HG03095 (cell line): ENCODE measurements at regions not wholly inside any gene's neighbourhood (a gene's known extent, or its start where the extent isn't known, plus 50 kb on each side); places are given as distances from the start of the nearest gene placed in this dataset.
A peak's percentile ranks its signal among the peaks of the same experiment; 100 is the strongest.
"Not testable (repeated sequence)": the region's sequence is repeated elsewhere in the genome, so short reads cannot be mapped to it uniquely, and the experiment has no call there.

Source experiments
- ATAC-seq: cut with Tn5 transposase; IDR thresholded peaks from one replicate; pipeline ENCODE4 v1.9.1; 2021; ENCODE audit warnings: moderate library complexity; ENCODE audit not compliant: unreplicated experiment

- no peak for ATAC-seq
These were observed 57.0 kb upstream of the MSN start for GRCh38 chrX:65610481-65610880.

GRCh38 chrX:65610040-65610439 is 57.4 kb upstream of the MSN start:
- ATAC-seq: no peak

- ATAC-seq: no peak
These were observed 58.2 kb upstream of the MSN start for GRCh38 chrX:65609237-65609636.

GRCh38 chrX:65608026-65608425 is 59.4 kb upstream of the MSN start:
- ATAC-seq: no peak

- ATAC-seq: no peak
These were observed 60.2 kb upstream of the MSN start for GRCh38 chrX:65607070-65607742.

GRCh38 chrX:65602221-65602560 is 65.3 kb upstream of the MSN start:
- ATAC-seq: no peak

GRCh38 chrX:65601530-65602220 is 65.8 kb upstream of the MSN start:
- ATAC-seq: no peak

GRCh38 chrX:65601126-65601525 is 66.3 kb upstream of the MSN start:
- no peak for ATAC-seq

GRCh38 chrX:65600106-65600505 is 65.5 kb upstream of the LAS1L start:
- ATAC-seq: no peak

- ATAC-seq: no peak
These were observed 64.1 kb upstream of the LAS1L start for GRCh38 chrX:65598559-65599147.

- ATAC-seq: peak; percentile 63
These were observed 61.9 kb upstream of the LAS1L start for GRCh38 chrX:65596270-65597034.

- ATAC-seq: peak; percentile 71
These were observed 60.9 kb upstream of the LAS1L start for GRCh38 chrX:65595460-65595876.

- no peak for ATAC-seq
These were observed 56.6 kb upstream of the LAS1L start for GRCh38 chrX:65591206-65591605.

- ATAC-seq: no peak
These were observed 54.7 kb upstream of the LAS1L start for GRCh38 chrX:65589304-65589703.

GRCh38 chrX:65588795-65589194 is 54.2 kb upstream of the LAS1L start:
- ATAC-seq: no peak

- ATAC-seq: no peak
These were observed 53.3 kb upstream of the LAS1L start for GRCh38 chrX:65587616-65588526.

- ATAC-seq: no peak
These were observed 51.9 kb upstream of the LAS1L start for GRCh38 chrX:65586491-65586890.

GRCh38 chrX:65585226-65585625 is 50.6 kb upstream of the LAS1L start:
- ATAC-seq: not testable (repeated sequence)
